ENCODE measurements at regions not wholly inside any gene's neighbourhood (a gene's known extent, or its start where the extent isn't known, plus 50 kb on each side); places are given as distances from the start of the nearest gene placed in this dataset.

- DNase-seq (ENCODE audit: low read depth, low spot score): no peak
- Histone ChIP-seq H3K9ac (ENCODE audit: insufficient read length) (no peak overlapping the region), H3K27ac (no peak overlapping the region), H3K36me3 (ENCODE audit: insufficient read depth, low read length) (no peaks in the 10 kb centered on the region), H3K4me3 (no peak overlapping the region), H3K9me3 (ENCODE audit: low read depth, low read length) (no peaks in the 10 kb centered on the region)
- TF ChIP-seq POLR2AphosphoS5 (IDR thresholded peaks at IDR 0.05; ENCODE audit: borderline replicate concordance, low read depth, low read length): no peak
- TF ChIP-seq FOXP2 (optimal IDR thresholded peaks at IDR 0.05; ENCODE audit: control extremely low read depth, extremely low read length, insufficient read depth): no peak
- TF ChIP-seq EZH2 (IDR thresholded peaks at IDR 0.05): no peak
Observed at GRCh38 chr16:24673155-24673554, 56.3 kb upstream of the TNRC6A start.

DNA sequence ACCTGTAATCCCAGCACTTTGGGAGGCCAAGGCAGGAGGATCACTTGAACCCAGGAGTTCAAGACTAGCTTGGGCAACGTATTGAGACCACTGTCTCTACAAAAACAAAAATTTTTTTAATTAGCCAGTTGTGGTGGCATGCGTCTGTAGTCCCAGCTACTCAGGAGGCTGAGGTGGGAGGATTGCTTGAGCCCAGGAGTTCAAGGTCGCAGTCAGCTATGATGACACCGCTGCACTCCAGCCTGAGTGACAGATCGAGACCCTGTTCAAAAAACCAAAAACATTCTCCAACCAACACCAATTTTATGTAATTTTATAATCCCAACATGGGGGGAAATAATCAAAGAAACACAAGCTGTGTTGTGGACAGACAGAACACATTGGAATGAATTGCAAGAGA lies 54.6 kb upstream of the TNRC6A start:
- no peaks in the 10 kb centered on the region for H3K36me3 ChIP-seq (ENCODE audit: insufficient read depth, low read length)
- H3K9me3 ChIP-seq (ENCODE audit: low read depth, low read length): no peaks in the 10 kb centered on the region
- DNase-seq (ENCODE audit: low read depth, low spot score): no peak
- no peak overlapping the region for H3K27ac ChIP-seq
- H3K4me3 ChIP-seq: no peak overlapping the region
- no peak overlapping the region for H3K9ac ChIP-seq (ENCODE audit: insufficient read length)
- TF ChIP-seq EZH2 (IDR thresholded peaks at IDR 0.05) (no peak), POLR2AphosphoS5 (IDR thresholded peaks at IDR 0.05; ENCODE audit: borderline replicate concordance, low read depth, low read length) (no peak), FOXP2 (optimal IDR thresholded peaks at IDR 0.05; ENCODE audit: control extremely low read depth, extremely low read length, insufficient read depth) (no peak)

DNA sequence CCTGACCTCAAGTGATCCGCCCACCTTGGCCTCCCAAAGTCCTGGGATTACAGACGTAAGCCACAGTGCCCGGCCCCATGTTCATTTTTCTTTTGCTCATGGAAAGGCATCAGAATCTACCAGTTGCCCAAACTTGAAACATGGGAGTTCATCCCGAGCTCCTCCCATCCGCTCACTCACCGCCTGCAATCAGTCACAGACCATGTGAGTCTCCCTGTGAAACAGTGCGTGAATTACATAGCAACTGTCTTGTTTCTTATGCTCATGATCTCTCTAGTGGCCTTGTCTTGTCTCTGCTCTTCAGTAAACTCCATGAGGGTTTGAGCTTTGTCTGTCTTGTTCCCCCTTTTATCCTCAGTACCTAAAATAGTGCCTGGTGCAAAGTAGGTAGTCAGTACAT lies 52.1 kb upstream of the TNRC6A start:
- no peaks in the 10 kb centered on the region for H3K36me3 ChIP-seq (ENCODE audit: insufficient read depth, low read length)
- no peak overlapping the region for H3K27ac ChIP-seq
- no peak for DNase-seq (ENCODE audit: low read depth, low spot score)
- no peak overlapping the region for H3K9ac ChIP-seq (ENCODE audit: insufficient read length)
- H3K4me3 ChIP-seq: no peak overlapping the region
- H3K9me3 ChIP-seq (ENCODE audit: low read depth, low read length): no peaks in the 10 kb centered on the region
- TF ChIP-seq POLR2AphosphoS5 (IDR thresholded peaks at IDR 0.05; ENCODE audit: borderline replicate concordance, low read depth, low read length) (no peak), EZH2 (IDR thresholded peaks at IDR 0.05) (no peak), FOXP2 (optimal IDR thresholded peaks at IDR 0.05; ENCODE audit: control extremely low read depth, extremely low read length, insufficient read depth) (no peak)

All from SK-N-MC (cell line).